ENCODE measurements at regions not wholly inside any gene's neighbourhood (a gene's known extent, or its start where the extent isn't known, plus 50 kb on each side); places are given as distances from the start of the nearest gene placed in this dataset.

- H3K4me1 ChIP-seq (ENCODE audit: control insufficient read depth in 4 of 4, insufficient read depth in 4 of 4, low read length in 3 of 4) = no peaks in the 10 kb centered on the region
- no peak for TF ChIP-seq SP1 (IDR thresholded peaks at IDR 0.05)
- no peak for TF ChIP-seq NR2F2 (IDR thresholded peaks at IDR 0.05)
- TF ChIP-seq REST (IDR thresholded peaks at IDR 0.05) = no peak
- no peak for TF ChIP-seq YY1 (IDR thresholded peaks at IDR 0.05)
- TF ChIP-seq GABPA (IDR thresholded peaks at IDR 0.05 in 1 of 2, conservative IDR thresholded peaks at IDR 0.05 in 1 of 2) = no peak
- no peak for TF ChIP-seq ZBTB33 (IDR thresholded peaks at IDR 0.05)
- no peak for TF ChIP-seq HNF4A (conservative IDR thresholded peaks at IDR 0.05)
- DNase-seq (ENCODE audit: low spot score) = no peak
- H3K27ac ChIP-seq (ENCODE audit: low read depth in 1 of 2, low read length in 2 of 2) = no peak overlapping the region
- H3K9ac ChIP-seq (ENCODE audit: low read depth in 1 of 2, low read length in 2 of 2) = no peak overlapping the region
- H3K36me3 ChIP-seq (ENCODE audit: control insufficient read depth in 4 of 4, insufficient read depth in 3 of 4, low read depth in 1 of 4, low read length in 3 of 4) = no peaks in the 10 kb centered on the region
- no peak overlapping the region for H3K4me3 ChIP-seq (ENCODE audit: low read depth in 1 of 3, low read length in 3 of 3)
- WGBS = 87% methylated on average over 4 of the region's 4 CpGs
- H3K9me3 ChIP-seq (ENCODE audit: control insufficient read depth in 4 of 4, low read length in 3 of 4) = peaks cover 0 to 4% (median 0%) of the 10 kb centered on the region in 4 donors
- H3K27me3 ChIP-seq (ENCODE audit: control insufficient read depth in 4 of 4, insufficient read depth in 4 of 4, low read length in 3 of 4) = no peaks in the 10 kb centered on the region
Measured at GRCh38 chr7:153515359-153515758, 536.8 kb upstream of the DPP6 start.

GRCh38 chr7:153518201-153518984 lies 533.8 kb upstream of the DPP6 start:
- no peak for TF ChIP-seq TAF1 (conservative IDR thresholded peaks at IDR 0.05)
- no peak for TF ChIP-seq GABPA (IDR thresholded peaks at IDR 0.05 in 1 of 2, conservative IDR thresholded peaks at IDR 0.05 in 1 of 2)
- TF ChIP-seq ATF3 (IDR thresholded peaks at IDR 0.05) = no peak
- TF ChIP-seq MAX (IDR thresholded peaks at IDR 0.05) = no peak
- TF ChIP-seq CTCF (IDR thresholded peaks at IDR 0.05; ENCODE audit: low read depth, low read length, missing input control) = no peak
- no peak for TF ChIP-seq NR2F2 (IDR thresholded peaks at IDR 0.05)
- no peaks in the 10 kb centered on the region for H3K36me3 ChIP-seq (ENCODE audit: control insufficient read depth in 4 of 4, insufficient read depth in 3 of 4, low read depth in 1 of 4, low read length in 3 of 4)
- no peak overlapping the region for H3K4me3 ChIP-seq (ENCODE audit: low read depth in 1 of 3, low read length in 3 of 3)
- no peaks in the 10 kb centered on the region for H3K4me1 ChIP-seq (ENCODE audit: control insufficient read depth in 4 of 4, insufficient read depth in 4 of 4, low read length in 3 of 4)
- no peaks in the 10 kb centered on the region for H3K27me3 ChIP-seq (ENCODE audit: control insufficient read depth in 4 of 4, insufficient read depth in 4 of 4, low read length in 3 of 4)
- peaks cover 0 to 4% (median 0%) of the 10 kb centered on the region in 4 donors for H3K9me3 ChIP-seq (ENCODE audit: control insufficient read depth in 4 of 4, low read length in 3 of 4)
- no peak overlapping the region for H3K9ac ChIP-seq (ENCODE audit: low read depth in 1 of 2, low read length in 2 of 2)
- WGBS = 77% methylated on average over 6 of the region's 6 CpGs
- no peak overlapping the region for H3K27ac ChIP-seq (ENCODE audit: low read depth in 1 of 2, low read length in 2 of 2)
- no peak for DNase-seq (ENCODE audit: low spot score)

All from liver (tissue), 8 donors.